Suppressor macrophage treated with lipopolysaccharide for 4 hours (primary cell): ENCODE measurements at regions not wholly inside any gene's neighbourhood (a gene's known extent, or its start where the extent isn't known, plus 50 kb on each side); places are given as distances from the start of the nearest gene placed in this dataset.
"Not testable (repeated sequence)": the region's sequence is repeated elsewhere in the genome, so short reads cannot be mapped to it uniquely, and the experiment has no call there.

Experiments
- DNase-seq: peaks from one replicate; pipeline ENCODE4 v3.0.0-alpha.2; 2020

- peak; percentile 66 for DNase-seq
These were observed 76.0 kb upstream of the PICALM start for GRCh38 chr11:86144846-86145245.

- DNase-seq = not testable (repeated sequence)
These were observed 75.2 kb upstream of the PICALM start for GRCh38 chr11:86144087-86144486.

GRCh38 chr11:86143087-86144030, 74.5 kb upstream of the PICALM start:
- DNase-seq = peak; percentile 75

- DNase-seq = no peak
These were observed 73.3 kb upstream of the PICALM start for GRCh38 chr11:86142170-86142569.

- peak; percentile 88 for DNase-seq
These were observed 72.8 kb upstream of the PICALM start for GRCh38 chr11:86141727-86142126.

GRCh38 chr11:86140334-86140990, 71.6 kb upstream of the PICALM start:
- DNase-seq = peak; percentile 31

GRCh38 chr11:86138958-86139357, 70.1 kb upstream of the PICALM start:
- DNase-seq = peak; percentile 92

GRCh38 chr11:86136538-86136937, 67.7 kb upstream of the PICALM start:
- DNase-seq = peak; percentile 78

GRCh38 chr11:86135319-86135714, 66.4 kb upstream of the PICALM start:
- DNase-seq = no peak

GRCh38 chr11:86134580-86135318, 65.9 kb upstream of the PICALM start:
- DNase-seq = peak; percentile 66

GRCh38 chr11:86132667-86133249, 63.9 kb upstream of the PICALM start:
- no peak for DNase-seq

- DNase-seq = no peak
These were observed 61.1 kb upstream of the PICALM start for GRCh38 chr11:86129740-86130540.

GRCh38 chr11:86128914-86129313, 60.0 kb upstream of the PICALM start:
- DNase-seq = no peak

GRCh38 chr11:86126862-86127261, 58.0 kb upstream of the PICALM start:
- no peak for DNase-seq

- no peak for DNase-seq
These were observed 55.7 kb upstream of the PICALM start for GRCh38 chr11:86124251-86125233.

GRCh38 chr11:86122773-86123172, 53.9 kb upstream of the PICALM start:
- DNase-seq = no peak

- DNase-seq = no peak
These were observed 51.9 kb upstream of the PICALM start for GRCh38 chr11:86120807-86121206.

GRCh38 chr11:86119906-86120305, 51.0 kb upstream of the PICALM start:
- DNase-seq = no peak

- no peak for DNase-seq
These were observed 50.2 kb upstream of the PICALM start for GRCh38 chr11:86119077-86119476.
